ENCODE measurements at regions not wholly inside any gene's neighbourhood (a gene's known extent, or its start where the extent isn't known, plus 50 kb on each side); places are given as distances from the start of the nearest gene placed in this dataset.
"Not testable (repeated sequence)": the region's sequence is repeated elsewhere in the genome, so short reads cannot be mapped to it uniquely, and the experiment has no call there.

GRCh38 chr3:110575702-110576101 lies 495.9 kb upstream of the NECTIN3 start:
- DNase-seq, result no peak

DNA sequence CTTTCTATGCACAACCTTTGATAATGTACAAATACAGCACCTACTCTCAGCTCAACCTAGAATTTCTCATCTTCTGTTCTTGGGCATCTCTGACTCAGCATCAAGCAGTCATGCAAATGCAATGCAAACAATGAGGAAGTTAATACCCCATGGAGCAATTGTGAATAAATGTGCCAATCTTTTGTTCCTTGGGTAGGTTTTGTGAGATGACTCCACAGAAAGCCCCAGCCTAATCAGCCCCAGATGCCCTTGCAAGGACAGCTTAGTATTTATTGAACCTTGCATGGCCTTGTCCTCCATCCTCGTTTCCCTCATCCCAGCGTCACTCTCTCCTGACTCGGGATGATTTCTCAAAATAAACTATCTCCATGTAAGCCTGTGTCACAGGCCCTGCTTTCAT lies 494.7 kb upstream of the NECTIN3 start:
- DNase-seq, result no peak

DNA sequence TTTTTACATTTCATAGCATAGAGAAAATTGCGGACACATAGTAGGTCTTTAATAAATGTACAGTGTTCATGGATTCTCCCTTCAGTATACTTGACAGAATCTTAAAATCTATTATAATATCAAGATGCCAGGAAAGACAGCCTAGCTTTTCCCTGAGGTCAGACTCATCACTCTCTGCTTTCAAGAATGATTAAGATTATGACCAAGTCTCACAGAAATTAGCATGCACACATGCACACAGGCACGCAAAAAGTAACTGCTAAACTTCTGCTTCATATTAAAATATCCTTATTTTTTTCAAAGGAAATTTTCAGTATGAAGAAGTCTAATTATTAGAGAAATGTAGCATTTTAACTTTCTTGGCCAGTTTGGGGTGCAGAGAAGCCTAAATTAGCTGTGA lies 493.8 kb upstream of the NECTIN3 start:
- no peak for DNase-seq

DNA sequence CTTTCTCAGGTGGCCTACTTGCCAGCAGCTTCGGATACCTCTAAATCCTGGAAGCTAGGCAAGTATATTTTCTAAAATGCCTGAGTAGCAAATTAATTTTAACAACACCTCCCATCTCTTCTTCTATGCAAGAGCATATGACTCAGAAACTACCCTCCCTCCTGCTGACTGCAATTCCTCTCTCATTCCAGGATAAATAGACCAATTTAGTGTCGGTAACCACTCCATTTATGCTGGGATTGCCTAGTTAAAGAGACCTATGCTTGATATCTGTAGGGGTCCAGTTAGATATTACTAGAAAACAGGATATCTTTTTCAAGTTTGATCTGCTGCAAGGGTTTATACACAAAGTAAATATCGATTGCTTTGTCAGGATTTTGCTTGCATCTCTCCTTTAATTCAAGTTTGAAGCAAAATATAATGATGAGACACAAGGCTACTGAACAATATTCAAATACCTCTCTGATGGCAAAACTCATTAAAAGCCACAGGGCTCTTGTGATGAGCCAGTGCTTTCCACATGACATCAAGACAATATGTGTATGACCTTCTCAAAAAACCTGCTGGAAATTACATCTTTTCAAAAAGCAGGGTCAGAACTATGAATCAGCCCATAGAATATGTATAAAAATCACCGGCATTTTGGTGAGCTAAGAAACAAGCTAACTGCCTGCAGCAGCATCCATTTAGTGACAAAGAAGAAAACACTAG lies 491.6 kb upstream of the NECTIN3 start:
- DNase-seq, result no peak

- DNase-seq, result no peak
These were observed 488.2 kb upstream of the NECTIN3 start for GRCh38 chr3:110583373-110583935.

DNA sequence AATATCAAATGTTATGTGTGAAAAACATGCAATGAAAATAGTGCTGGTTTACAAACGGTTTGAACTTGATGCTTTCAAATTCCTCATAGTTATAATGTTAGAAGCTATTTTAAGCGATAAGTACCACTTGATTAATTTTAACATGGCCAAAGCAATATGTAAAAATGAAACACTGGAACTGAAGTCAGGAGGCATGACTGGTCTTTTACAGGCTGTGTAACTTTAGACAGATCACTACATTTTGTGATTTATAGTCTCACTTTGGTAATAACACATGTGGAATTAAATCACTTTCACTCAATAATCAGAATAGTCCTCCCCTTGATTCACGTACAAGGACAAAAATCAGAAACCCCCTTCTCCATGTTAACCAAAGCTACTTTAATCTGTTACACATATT lies 482.7 kb upstream of the NECTIN3 start:
- no peak for DNase-seq

DNA sequence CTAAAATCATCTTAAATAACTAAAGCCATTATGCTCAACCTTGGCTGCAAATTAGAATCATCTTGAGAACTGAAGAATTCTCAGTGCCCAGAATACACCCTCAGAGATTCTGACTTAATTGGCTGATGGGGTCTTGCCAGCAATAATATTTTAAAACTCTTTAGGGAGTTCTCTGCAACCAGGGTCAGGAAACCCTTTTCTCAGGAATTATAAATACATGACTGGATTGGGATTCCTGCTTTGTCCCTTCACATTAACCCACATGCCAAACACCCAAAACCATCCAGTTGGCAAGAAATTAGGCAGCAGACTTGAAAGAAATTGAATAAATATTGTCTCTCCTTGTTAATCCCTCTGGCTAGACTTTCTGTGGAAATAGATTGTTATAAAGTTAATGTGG lies 482.3 kb upstream of the NECTIN3 start:
- DNase-seq, result no peak

GRCh38 chr3:110593749-110594148 lies 477.9 kb upstream of the NECTIN3 start:
- no peak for DNase-seq

- no peak for DNase-seq
These were observed 472.6 kb upstream of the NECTIN3 start for GRCh38 chr3:110598847-110599490.

DNA sequence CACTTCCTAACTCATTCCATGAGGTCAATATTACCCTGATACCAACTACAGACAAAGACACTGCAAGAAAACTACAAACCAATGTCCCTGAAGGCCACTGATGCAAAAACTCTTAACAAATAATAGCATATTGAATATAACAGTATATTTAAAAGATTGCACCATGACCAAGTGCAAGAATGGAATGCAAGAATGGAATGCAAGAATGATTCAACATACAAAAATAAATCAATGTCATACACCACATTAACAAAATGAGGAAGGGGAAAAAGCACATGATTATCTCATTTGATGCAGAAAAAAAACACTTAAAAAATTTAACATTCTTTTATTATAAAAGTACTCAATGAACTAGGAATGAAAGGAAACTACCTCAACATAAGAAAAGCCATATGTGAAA lies 463.1 kb upstream of the NECTIN3 start:
- DNase-seq, result no peak

DNA sequence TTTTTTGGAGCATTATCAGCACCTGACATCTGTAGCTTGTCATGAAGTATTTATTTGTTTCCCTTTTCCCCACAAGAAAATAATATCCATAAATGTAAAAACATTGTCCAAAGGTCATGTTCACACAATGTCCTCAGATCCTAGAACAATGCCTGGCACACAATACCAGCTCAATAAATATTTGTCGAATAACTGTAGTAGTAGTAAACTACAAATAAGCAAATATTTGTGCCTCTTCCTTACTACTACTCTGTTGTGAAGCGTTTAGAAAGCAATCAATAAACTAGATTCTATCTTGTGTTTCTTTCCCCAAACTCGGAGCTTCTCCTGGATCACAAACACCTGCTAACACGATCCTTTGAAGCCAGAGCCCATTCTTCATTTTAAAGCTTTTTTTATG lies 459.6 kb upstream of the NECTIN3 start:
- DNase-seq, result no peak

GRCh38 chr3:110614186-110614585 lies 457.4 kb upstream of the NECTIN3 start:
- no peak for DNase-seq

- no peak for DNase-seq
These were observed 456.2 kb upstream of the NECTIN3 start for GRCh38 chr3:110615454-110615853.

- no peak for DNase-seq
These were observed 452.9 kb upstream of the NECTIN3 start for GRCh38 chr3:110618512-110619226.

- no peak for DNase-seq
These were observed 451.5 kb upstream of the NECTIN3 start for GRCh38 chr3:110620118-110620517.

DNA sequence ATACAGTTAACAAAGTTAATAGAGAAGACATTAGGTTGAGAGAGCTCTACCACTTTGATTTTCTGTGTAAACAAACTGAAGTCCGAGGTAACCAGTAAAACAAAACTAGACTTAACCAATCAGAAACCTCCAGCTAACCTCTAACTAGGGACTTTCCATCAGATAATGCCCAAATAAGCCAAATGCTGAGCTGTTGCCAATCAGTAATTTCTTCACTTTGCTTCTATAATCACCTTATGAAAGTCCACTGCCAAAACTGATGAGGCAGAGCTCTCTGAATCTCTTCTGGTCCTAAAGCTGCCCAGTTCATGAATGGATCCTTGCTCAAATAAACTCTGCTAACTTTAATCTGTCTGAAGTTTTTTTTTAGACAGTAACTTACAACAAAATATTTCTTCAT lies 448.0 kb upstream of the NECTIN3 start:
- no peak for DNase-seq

GRCh38 chr3:110624576-110624975 lies 447.0 kb upstream of the NECTIN3 start:
- DNase-seq, result no peak

DNA sequence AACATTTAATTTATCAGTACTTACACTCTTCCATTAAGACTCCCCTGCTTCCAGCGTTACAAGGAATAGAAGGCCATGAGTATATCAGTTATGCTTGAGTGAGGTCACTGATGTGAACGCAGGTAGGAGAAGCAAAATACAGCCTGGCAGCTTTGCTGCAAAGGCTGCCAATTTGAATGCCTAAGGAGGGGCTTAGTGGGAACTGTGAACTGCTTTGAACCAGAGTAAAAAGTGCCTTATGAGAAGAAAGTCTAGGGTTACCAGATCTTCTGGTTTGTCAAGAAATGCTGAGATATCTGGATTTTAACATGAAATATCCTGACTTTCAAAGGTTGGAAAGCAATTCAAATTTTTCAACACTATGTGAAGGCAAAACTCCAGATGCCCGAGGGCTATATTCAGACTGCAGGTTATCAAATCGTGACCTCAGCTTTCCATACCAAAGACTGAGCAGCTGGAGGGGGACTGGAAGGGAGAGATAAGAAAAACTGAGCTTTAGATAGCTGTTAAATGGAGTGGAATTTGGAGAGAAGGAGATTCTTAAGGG lies 446.3 kb upstream of the NECTIN3 start:
- no peak for DNase-seq

DNA sequence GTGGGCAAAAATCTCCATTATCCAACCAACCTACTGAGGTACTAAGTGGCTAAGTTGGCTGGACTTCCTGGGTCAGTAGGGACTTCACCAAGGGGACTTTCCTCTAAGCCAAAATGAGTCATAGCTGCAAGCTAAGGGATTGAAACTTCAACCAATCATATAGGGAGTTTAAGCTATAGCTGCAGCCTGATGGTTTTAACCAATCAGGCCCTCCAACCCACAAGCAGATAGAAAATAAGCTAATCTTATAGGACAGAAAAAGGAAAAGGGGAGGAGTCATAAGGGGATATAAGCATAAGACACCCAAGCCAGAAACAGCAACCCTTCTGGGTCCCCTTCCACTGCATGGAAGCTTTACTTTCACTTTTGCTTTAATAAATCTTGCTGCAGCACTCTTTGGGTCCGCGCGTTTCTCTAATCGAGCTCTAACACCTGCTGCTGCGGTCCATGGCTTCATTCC lies 444.9 kb upstream of the NECTIN3 start:
- DNase-seq, result not testable (repeated sequence)

DNA sequence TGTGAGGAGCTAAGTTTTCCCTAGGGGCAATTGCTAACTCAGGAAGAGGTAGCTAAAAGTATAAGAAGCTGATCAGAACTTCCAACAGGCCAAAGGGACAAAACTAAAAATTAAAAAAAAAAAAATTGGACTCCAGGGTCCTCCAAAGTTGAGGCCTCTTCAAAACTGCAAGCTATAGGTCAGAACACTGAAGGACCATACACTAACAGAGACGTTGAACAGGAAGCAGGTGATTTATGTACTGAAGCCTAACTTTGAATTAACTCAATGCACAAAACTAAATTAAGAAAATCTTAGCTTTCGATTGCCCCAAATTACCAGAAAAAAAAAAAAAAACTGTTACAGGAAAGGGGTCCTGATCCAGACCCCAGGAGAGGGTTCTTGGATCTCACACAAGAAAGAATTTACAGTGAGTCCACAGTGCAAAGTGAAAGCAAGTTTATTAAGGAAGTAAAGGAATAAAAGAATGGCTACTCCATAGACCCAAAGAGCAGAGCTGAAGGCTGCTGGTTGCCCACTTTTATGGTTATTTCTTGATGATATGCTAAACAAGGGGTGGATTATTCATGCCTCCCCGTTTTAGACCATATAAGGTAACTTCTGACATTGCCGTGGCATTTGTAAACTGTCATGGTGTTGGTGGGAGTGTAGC lies 442.8 kb upstream of the NECTIN3 start:
- DNase-seq, result no peak

- DNase-seq, result no peak
These were observed 441.7 kb upstream of the NECTIN3 start for GRCh38 chr3:110629917-110630316.

- no peak for DNase-seq
These were observed 427.4 kb upstream of the NECTIN3 start for GRCh38 chr3:110644203-110644602.

GRCh38 chr3:110646055-110646454 lies 425.6 kb upstream of the NECTIN3 start:
- DNase-seq, result no peak

Measured in NCI-H774 (cell line).